H9 (cell line): ENCODE measurements at regions not wholly inside any gene's neighbourhood (a gene's known extent, or its start where the extent isn't known, plus 50 kb on each side); places are given as distances from the start of the nearest gene placed in this dataset.

ENCODE experiments used
- DNase-seq: peaks from one replicate; pipeline ENCODE4 v3.0.0-alpha.2; 2017
- H2AFZ ChIP-seq: one replicate; pipeline ENCODE4 v1.6.1; 2013; ENCODE audit warnings: mild to moderate bottlenecking, low read length, control low read depth, moderate library complexity
- H2AK5ac ChIP-seq: 2 replicates; pipeline ENCODE4 v1.6.1; 2013; ENCODE audit warnings: low read length, control low read depth, mixed read lengths; ENCODE audit not compliant: insufficient read length
- H2BK120ac ChIP-seq: one replicate; pipeline ENCODE4 v1.6.1; 2013; ENCODE audit warnings: low read depth, mild to moderate bottlenecking, low read length, control low read depth, inconsistent platforms; ENCODE audit not compliant: poor library complexity, severe bottlenecking
- H2BK12ac ChIP-seq: 2 replicates; pipeline ENCODE4 v1.6.1; 2013; ENCODE audit warnings: low read length, control low read depth, mixed read lengths, low read depth; ENCODE audit not compliant: insufficient read length
- H2BK15ac ChIP-seq: 2 replicates; pipeline ENCODE4 v1.6.1; 2013; ENCODE audit warnings: low read depth, low read length, control low read depth
- H2BK20ac ChIP-seq: one replicate; pipeline ENCODE4 v1.6.1; 2013; ENCODE audit warnings: low read depth, mild to moderate bottlenecking, low read length, control low read depth, inconsistent platforms; ENCODE audit not compliant: poor library complexity, severe bottlenecking
- H2BK5ac ChIP-seq: 2 replicates; pipeline ENCODE4 v1.6.1; 2013; ENCODE audit warnings: low read length, control low read depth, mixed read lengths; ENCODE audit not compliant: insufficient read length
- H3K14ac ChIP-seq: 2 replicates; pipeline ENCODE4 v1.6.1; 2013; ENCODE audit warnings: low read length, control low read depth; ENCODE audit not compliant: insufficient read depth
- H3K18ac ChIP-seq: 2 replicates; pipeline ENCODE4 v1.6.1; 2013; ENCODE audit warnings: low read depth, mild to moderate bottlenecking, mixed read lengths, low read length, control low read depth; ENCODE audit not compliant: insufficient read length
- H3K23ac ChIP-seq: 2 replicates; pipeline ENCODE4 v1.6.1; 2013; ENCODE audit warnings: low read length, control low read depth, mixed read lengths, low read depth; ENCODE audit not compliant: insufficient read length
- H3K23me2 ChIP-seq: 2 replicates; pipeline ENCODE4 v1.6.1; 2013; ENCODE audit warnings: low read depth, mild to moderate bottlenecking, mixed read lengths, low read length, control low read depth; ENCODE audit not compliant: insufficient read length, poor library complexity, severe bottlenecking
- H3K27ac ChIP-seq: 2 replicates; pipeline ENCODE4 v1.5.1; 2013; ENCODE audit warnings: low read length, control low read depth, mixed read lengths, low read depth; ENCODE audit not compliant: insufficient read length
- H3K27me3 ChIP-seq: 2 replicates; pipeline ENCODE4 v1.6.1; 2013; ENCODE audit warnings: low read length, control low read depth, inconsistent platforms; ENCODE audit not compliant: insufficient read depth
- H3K4ac ChIP-seq: 2 replicates; pipeline ENCODE4 v1.6.1; 2013; ENCODE audit warnings: low read depth, mild to moderate bottlenecking, control low read depth, inconsistent platforms, low read length, moderate library complexity
- H3K4me1 ChIP-seq: 2 replicates; pipeline ENCODE4 v1.6.1; 2013; ENCODE audit warnings: low read length, control low read depth, inconsistent platforms; ENCODE audit not compliant: insufficient read depth
- H3K4me2 ChIP-seq: 2 replicates; pipeline ENCODE4 v1.6.1; 2013; ENCODE audit warnings: low read length, control low read depth, mixed read lengths; ENCODE audit not compliant: insufficient read length, insufficient read depth
- H3K56ac ChIP-seq: 2 replicates; pipeline ENCODE4 v1.6.1; 2013; ENCODE audit warnings: low read depth, mild to moderate bottlenecking, mixed read lengths, low read length, control low read depth; ENCODE audit not compliant: insufficient read length
- H3K79me1 ChIP-seq: 2 replicates; pipeline ENCODE4 v1.6.1; 2013; ENCODE audit warnings: low read depth, mild to moderate bottlenecking, moderate library complexity, low read length, control low read depth, inconsistent platforms; ENCODE audit not compliant: insufficient read depth, poor library complexity, severe bottlenecking
- H3K79me2 ChIP-seq: 2 replicates; pipeline ENCODE4 v1.6.1; 2013; ENCODE audit warnings: low read length, control low read depth, inconsistent platforms; ENCODE audit not compliant: insufficient read depth
- H3K9ac ChIP-seq: 2 replicates; pipeline ENCODE4 v1.6.1; 2013; ENCODE audit warnings: low read length, control low read depth, mixed read lengths; ENCODE audit not compliant: insufficient read length; ENCODE audit errors: extremely low read depth
- H3K9me3 ChIP-seq: one replicate; pipeline ENCODE4 v1.6.1; 2013; ENCODE audit warnings: low read depth, low read length, inconsistent platforms; ENCODE audit not compliant: control insufficient read depth
- H3T11ph ChIP-seq: one replicate; pipeline ENCODE4 v1.6.1; 2013; ENCODE audit warnings: mild to moderate bottlenecking, low read length, control low read depth, inconsistent platforms
- H4K20me1 ChIP-seq: one replicate; pipeline ENCODE4 v1.6.1; 2013; ENCODE audit not compliant: control insufficient read depth, insufficient read length, insufficient read depth
- H4K5ac ChIP-seq: 2 replicates; pipeline ENCODE4 v1.6.1; 2013; ENCODE audit warnings: low read depth, mild to moderate bottlenecking, mixed read lengths, low read length, control low read depth; ENCODE audit not compliant: insufficient read length
- H4K8ac ChIP-seq: replicated peaks from 2 replicates; pipeline ENCODE4 v1.6.1; 2013; ENCODE audit warnings: low read length, control low read depth, mixed read lengths, low read depth; ENCODE audit not compliant: insufficient read length
- H4K91ac ChIP-seq: 2 replicates; pipeline ENCODE4 v1.6.1; 2013; ENCODE audit warnings: low read depth, mild to moderate bottlenecking, moderate library complexity, mixed read lengths, low read length, control low read depth; ENCODE audit not compliant: insufficient read length
- H3K27ac Mint-ChIP-seq, 3 experiments: 2 replicates in 2 of 3; 3 replicates in 1 of 3; pipeline ENCODE4 v1.8.0; 2020 to 2021; ENCODE audit warnings: mixed read lengths in 3 of 3, mild to moderate bottlenecking in 1 of 3, moderate library complexity in 1 of 3
- H3K27me3 Mint-ChIP-seq: 2 replicates; pipeline ENCODE4 v1.8.0; 2021; ENCODE audit warnings: low read depth, mild to moderate bottlenecking, moderate library complexity, mixed read lengths
- H3K36me3 Mint-ChIP-seq, 3 experiments: 2 replicates in 2 of 3; 3 replicates in 1 of 3; pipeline ENCODE4 v1.8.0; 2020 to 2021; ENCODE audit warnings: low read depth in 3 of 3, mixed read lengths in 3 of 3; ENCODE audit not compliant: insufficient read depth in 1 of 3
- H3K4me1 Mint-ChIP-seq, 2 experiments: 2 replicates each; pipeline ENCODE4 v1.8.0; 2020; ENCODE audit warnings: mixed read lengths in 2 of 2
- H3K4me3 Mint-ChIP-seq, 2 experiments: 2 replicates in 1 of 2; 3 replicates in 1 of 2; pipeline ENCODE4 v1.8.0; 2020 to 2021; ENCODE audit warnings: mild to moderate bottlenecking in 2 of 2, mixed read lengths in 2 of 2, moderate library complexity in 1 of 2
- H3K9me3 Mint-ChIP-seq, 2 experiments: 2 replicates in 1 of 2; 3 replicates in 1 of 2; pipeline ENCODE4 v1.8.0; 2020; ENCODE audit warnings: mild to moderate bottlenecking in 2 of 2, mixed read lengths in 2 of 2, moderate library complexity in 1 of 2
- CTCF ChIP-seq: fragments of 200-600 bp; sonication (generic); conservative IDR thresholded peaks from 3 replicates; pipeline ENCODE4 v1.8.0; 2021; ENCODE audit warnings: antibody characterized with exemption, mild to moderate bottlenecking
- WGBS: extraction: QIAGEN DNeasy Blood & Tissue Kit; methylation state at CpG from one replicate; pipeline ENCODE4 v1.1.7; 2013; ENCODE audit warnings: missing lambda C conversion rate, low lambda C conversion rate, mixed read lengths; ENCODE audit not compliant: insufficient read length; ENCODE audit errors: extremely low coverage; 5-methylcytosine and 5-hydroxymethylcytosine counted together

DNA sequence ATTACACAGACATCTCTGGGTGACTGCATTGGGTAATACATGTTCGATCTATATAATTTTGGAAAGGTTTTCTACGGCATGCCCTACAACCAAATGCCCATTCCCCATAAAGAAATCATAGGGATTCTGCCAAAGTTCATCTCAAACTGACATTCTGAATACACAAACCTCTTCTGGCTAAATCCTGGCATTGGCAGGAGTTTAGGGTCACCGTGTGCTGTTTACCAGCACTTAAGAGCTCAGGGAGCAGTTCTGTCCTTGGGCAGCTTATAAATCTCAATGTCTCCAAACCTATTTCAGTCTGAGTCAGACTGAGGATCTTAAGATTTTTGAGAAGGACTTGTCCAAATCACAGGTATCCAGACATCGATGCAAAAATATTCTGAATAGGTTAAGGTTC is 809.6 kb upstream of the LRRN3 start:
- no peak overlapping the region for H3K4ac ChIP-seq
- H3K4me3 Mint-ChIP-seq: no peak overlapping the region

More for the DNA sequence above, 809.6 kb upstream of the LRRN3 start:
- Histone ChIP-seq H3K9me3 (no peaks in the 10 kb centered on the region), H3K27me3 (no peaks in the 10 kb centered on the region), H2AFZ (no peak overlapping the region), H4K20me1 (no peaks in the 10 kb centered on the region), H3K56ac (no peak overlapping the region), H3K23ac (no peak overlapping the region), H3K4me1 (no peaks in the 10 kb centered on the region), H3T11ph (no peak overlapping the region), H4K5ac (no peak overlapping the region), H4K91ac (no peak overlapping the region), H3K18ac (no peak overlapping the region), H2AK5ac (no peak overlapping the region), H2BK120ac (no peak overlapping the region), H3K79me2 (no peaks in the 10 kb centered on the region), H4K8ac (no peak overlapping the region), H3K23me2 (no peaks in the 10 kb centered on the region), H3K14ac (no peak overlapping the region), H2BK12ac (peak overlapping the region; percentile 35), H2BK20ac (no peak overlapping the region), H3K79me1 (no peaks in the 10 kb centered on the region), H2BK15ac (no peak overlapping the region), H3K9ac (no peak overlapping the region), H3K27ac (no peak overlapping the region), H2BK5ac (no peak overlapping the region), H3K4me2 (no peak overlapping the region)
- Mint-ChIP-seq H3K27ac (no peak overlapping the region; a peak in 1 of 7 replicates), H3K27me3 (no peaks in the 10 kb centered on the region), H3K36me3 (no peaks in the 10 kb centered on the region), H3K9me3 (no peaks in the 10 kb centered on the region), H3K4me1 (peaks cover 13 to 17% of the 10 kb centered on the region in 2 experiments)
- TF ChIP-seq CTCF: no peak
- no CpG with 5 or more reads among the region's 4 CpGs for WGBS
- no peak for DNase-seq
